Activated CD8-positive, alpha-beta memory T cell treated with anti-CD3 and anti-CD28 coated beads, Interleukin-2, amount 10 ng/mL, durations not matched to agents 7 days and 5 days (primary cell): ENCODE measurements at regions not wholly inside any gene's neighbourhood (a gene's known extent, or its start where the extent isn't known, plus 50 kb on each side); places are given as distances from the start of the nearest gene placed in this dataset.

Source experiments
- ATAC-seq: fragments of 150-1000 bp; cut with Tn5 transposase; one replicate; pipeline ENCODE4 v1.10.0; 2021; ENCODE audit warnings: moderate library complexity
- CTCF ChIA-PET: fragments of 350-600 bp; sonication (Branson Sonifier 250); formaldehyde crosslinking; loops from one replicate; lab custom pipeline; 2021; ENCODE audit warnings: antibody characterized with exemption; lab: Charles Lee
- DNase-seq: peaks from one replicate; pipeline ENCODE4 v3.0.0-alpha.2; 2020
- H3K27ac Mint-ChIP-seq: one replicate; pipeline ENCODE4 v1.8.0; 2021; ENCODE audit warnings: mild to moderate bottlenecking, mixed read lengths
- H3K27me3 Mint-ChIP-seq: one replicate; pipeline ENCODE4 v1.8.0; 2021; ENCODE audit warnings: mixed read lengths
- H3K36me3 Mint-ChIP-seq: one replicate; pipeline ENCODE4 v1.8.0; 2021; ENCODE audit warnings: mild to moderate bottlenecking, mixed read lengths
- H3K4me1 Mint-ChIP-seq: one replicate; pipeline ENCODE4 v1.8.0; 2021; ENCODE audit warnings: mixed read lengths
- H3K4me3 Mint-ChIP-seq: one replicate; pipeline ENCODE4 v1.8.0; 2021; ENCODE audit warnings: mild to moderate bottlenecking, moderate library complexity, mixed read lengths
- H3K9me3 Mint-ChIP-seq: one replicate; pipeline ENCODE4 v1.8.0; 2022; ENCODE audit warnings: low read depth, mixed read lengths

- Mint-ChIP-seq H3K27me3 (no peaks in the 10 kb centered on the region), H3K27ac (no peak overlapping the region), H3K36me3 (no peaks in the 10 kb centered on the region), H3K9me3 (peaks cover 2% of the 10 kb centered on the region), H3K4me1 (no peaks in the 10 kb centered on the region), H3K4me3 (no peak overlapping the region)
- no peak for ATAC-seq
- DNase-seq, result no peak
- CTCF ChIA-PET, result no interaction called here
Measured at GRCh38 chr5:164038128-164038783, 532.8 kb downstream of the MAT2B start.

GRCh38 chr5:164041105-164041504 is 535.7 kb downstream of the MAT2B start:
- no peak overlapping the region for H3K27ac Mint-ChIP-seq
- DNase-seq (no peak), ATAC-seq (no peak)
- no peaks in the 10 kb centered on the region for H3K36me3 Mint-ChIP-seq
- H3K27me3 Mint-ChIP-seq, result no peaks in the 10 kb centered on the region
- CTCF ChIA-PET, result no interaction called here
- no peaks in the 10 kb centered on the region for H3K9me3 Mint-ChIP-seq
- no peak overlapping the region for H3K4me3 Mint-ChIP-seq
- no peaks in the 10 kb centered on the region for H3K4me1 Mint-ChIP-seq

- DNase-seq, result no peak
- no peaks in the 10 kb centered on the region for H3K27me3 Mint-ChIP-seq
- H3K27ac Mint-ChIP-seq, result no peak overlapping the region
- no peak for ATAC-seq
- H3K36me3 Mint-ChIP-seq, result no peaks in the 10 kb centered on the region
- no peaks in the 10 kb centered on the region for H3K4me1 Mint-ChIP-seq
- H3K9me3 Mint-ChIP-seq, result peaks cover 2% of the 10 kb centered on the region
- CTCF ChIA-PET, result no interaction called here
- H3K4me3 Mint-ChIP-seq, result no peak overlapping the region
Measured at GRCh38 chr5:164048359-164048926, 543.0 kb downstream of the MAT2B start.

GRCh38 chr5:164051745-164052144 is 546.3 kb downstream of the MAT2B start:
- H3K36me3 Mint-ChIP-seq, result no peaks in the 10 kb centered on the region
- CTCF ChIA-PET, result no interaction called here
- no peaks in the 10 kb centered on the region for H3K4me1 Mint-ChIP-seq
- ATAC-seq (no peak), DNase-seq (no peak)
- no peak overlapping the region for H3K27ac Mint-ChIP-seq
- H3K27me3 Mint-ChIP-seq, result no peaks in the 10 kb centered on the region
- no peak overlapping the region for H3K4me3 Mint-ChIP-seq
- peaks cover 2% of the 10 kb centered on the region for H3K9me3 Mint-ChIP-seq

- CTCF ChIA-PET, result no interaction called here
- Mint-ChIP-seq H3K36me3 (no peaks in the 10 kb centered on the region), H3K9me3 (peaks cover 2% of the 10 kb centered on the region), H3K27me3 (no peaks in the 10 kb centered on the region), H3K4me3 (no peak overlapping the region), H3K4me1 (no peaks in the 10 kb centered on the region), H3K27ac (no peak overlapping the region)
- no peak for DNase-seq
- no peak for ATAC-seq
Measured at GRCh38 chr5:164052536-164053093, 547.2 kb downstream of the MAT2B start.

- Mint-ChIP-seq H3K4me1 (no peaks in the 10 kb centered on the region), H3K27ac (no peak overlapping the region), H3K9me3 (peaks cover 2% of the 10 kb centered on the region), H3K36me3 (no peaks in the 10 kb centered on the region), H3K27me3 (no peaks in the 10 kb centered on the region), H3K4me3 (no peak overlapping the region)
- no peak for ATAC-seq
- CTCF ChIA-PET, result no interaction called here
- no peak for DNase-seq
Measured at GRCh38 chr5:164053123-164053522, 547.7 kb downstream of the MAT2B start.

GRCh38 chr5:164054461-164054860 is 549.0 kb downstream of the MAT2B start:
- H3K4me3 Mint-ChIP-seq, result no peak overlapping the region
- no peaks in the 10 kb centered on the region for H3K4me1 Mint-ChIP-seq
- H3K36me3 Mint-ChIP-seq, result no peaks in the 10 kb centered on the region

GRCh38 chr5:164057121-164057520 is 551.7 kb downstream of the MAT2B start:
- Mint-ChIP-seq H3K4me3 (no peak overlapping the region), H3K9me3 (peaks cover 4% of the 10 kb centered on the region), H3K27ac (no peak overlapping the region), H3K27me3 (no peaks in the 10 kb centered on the region), H3K36me3 (no peaks in the 10 kb centered on the region), H3K4me1 (no peaks in the 10 kb centered on the region)
- CTCF ChIA-PET, result no interaction called here
- ATAC-seq (no peak), DNase-seq (no peak)

More at GRCh38 chr5:164054461-164054860, 549.0 kb downstream of the MAT2B start:
- Mint-ChIP-seq H3K27ac (no peak overlapping the region), H3K9me3 (peaks cover 2% of the 10 kb centered on the region), H3K27me3 (no peaks in the 10 kb centered on the region)
- CTCF ChIA-PET, result no interaction called here
- no peak for DNase-seq
- ATAC-seq, result no peak

- no peak overlapping the region for H3K27ac Mint-ChIP-seq
- no peaks in the 10 kb centered on the region for H3K27me3 Mint-ChIP-seq
- H3K4me3 Mint-ChIP-seq, result no peak overlapping the region
- CTCF ChIA-PET, result no interaction called here
- ATAC-seq, result no peak
- H3K4me1 Mint-ChIP-seq, result no peaks in the 10 kb centered on the region
- peaks cover 5% of the 10 kb centered on the region for H3K9me3 Mint-ChIP-seq
- H3K36me3 Mint-ChIP-seq, result no peaks in the 10 kb centered on the region
- no peak for DNase-seq
Measured at GRCh38 chr5:164058621-164059020, 553.2 kb downstream of the MAT2B start.

GRCh38 chr5:164059471-164059870 is 554.1 kb downstream of the MAT2B start:
- no peak overlapping the region for H3K27ac Mint-ChIP-seq
- H3K27me3 Mint-ChIP-seq, result no peaks in the 10 kb centered on the region
- no peaks in the 10 kb centered on the region for H3K36me3 Mint-ChIP-seq
- no peak overlapping the region for H3K4me3 Mint-ChIP-seq
- ATAC-seq (no peak), DNase-seq (no peak)
- peaks cover 4% of the 10 kb centered on the region for H3K9me3 Mint-ChIP-seq
- no peaks in the 10 kb centered on the region for H3K4me1 Mint-ChIP-seq
- CTCF ChIA-PET, result no interaction called here

GRCh38 chr5:164060786-164061355 is 555.5 kb downstream of the MAT2B start:
- ATAC-seq (no peak), DNase-seq (no peak)
- H3K27ac Mint-ChIP-seq, result no peak overlapping the region
- CTCF ChIA-PET, result no interaction called here
- H3K4me3 Mint-ChIP-seq, result no peak overlapping the region
- no peaks in the 10 kb centered on the region for H3K27me3 Mint-ChIP-seq
- no peaks in the 10 kb centered on the region for H3K4me1 Mint-ChIP-seq
- H3K9me3 Mint-ChIP-seq, result peaks cover 4% of the 10 kb centered on the region
- no peaks in the 10 kb centered on the region for H3K36me3 Mint-ChIP-seq

- Mint-ChIP-seq H3K27ac (no peak overlapping the region), H3K27me3 (no peaks in the 10 kb centered on the region), H3K4me3 (no peak overlapping the region), H3K9me3 (peaks cover 4% of the 10 kb centered on the region), H3K4me1 (no peaks in the 10 kb centered on the region), H3K36me3 (no peaks in the 10 kb centered on the region)
- CTCF ChIA-PET, result no interaction called here
- ATAC-seq (no peak), DNase-seq (no peak)
Measured at GRCh38 chr5:164062304-164062703, 556.9 kb downstream of the MAT2B start.

- H3K36me3 Mint-ChIP-seq, result no peaks in the 10 kb centered on the region
- no peak overlapping the region for H3K27ac Mint-ChIP-seq
- CTCF ChIA-PET, result no interaction called here
- H3K4me3 Mint-ChIP-seq, result no peak overlapping the region
- H3K27me3 Mint-ChIP-seq, result no peaks in the 10 kb centered on the region
- H3K9me3 Mint-ChIP-seq, result peaks cover 4% of the 10 kb centered on the region
- H3K4me1 Mint-ChIP-seq, result no peaks in the 10 kb centered on the region
- DNase-seq, result no peak
- no peak for ATAC-seq
Measured at GRCh38 chr5:164065266-164065665, 559.8 kb downstream of the MAT2B start.

- CTCF ChIA-PET, result no interaction called here
- no peaks in the 10 kb centered on the region for H3K27me3 Mint-ChIP-seq
- no peak overlapping the region for H3K4me3 Mint-ChIP-seq
- no peak for ATAC-seq
- H3K9me3 Mint-ChIP-seq, result peaks cover 2% of the 10 kb centered on the region
- H3K27ac Mint-ChIP-seq, result no peak overlapping the region
- DNase-seq, result no peak
- no peaks in the 10 kb centered on the region for H3K36me3 Mint-ChIP-seq
- no peaks in the 10 kb centered on the region for H3K4me1 Mint-ChIP-seq
Measured at GRCh38 chr5:164071671-164072070, 566.3 kb downstream of the MAT2B start.
